GM12864 (cell line): ENCODE measurements at regions not wholly inside any gene's neighbourhood (a gene's known extent, or its start where the extent isn't known, plus 50 kb on each side); places are given as distances from the start of the nearest gene placed in this dataset.

ENCODE experiments used
- DNase-seq: peaks from one replicate; pipeline ENCODE4 v3.0.0-alpha.2; 2011; ENCODE audit warnings: low read depth
- H3K4me3 ChIP-seq: 2 replicates; pipeline ENCODE4 v1.5.1; 2011; ENCODE audit warnings: mild to moderate bottlenecking, low read depth, low read length, control low read depth
- CTCF ChIP-seq: IDR thresholded peaks from 2 replicates; pipeline ENCODE4 v1.5.1; 2011; ENCODE audit warnings: low read depth, mild to moderate bottlenecking, moderate library complexity, low read length, control low read depth, inconsistent platforms; ENCODE audit errors: missing control alignments

GRCh38 chr4:154005171-154005520, 216.3 kb upstream of the SFRP2 start:
- no peak for TF ChIP-seq CTCF
- no peak overlapping the region for H3K4me3 ChIP-seq
- DNase-seq, result no peak

GRCh38 chr4:154004507-154005170, 215.8 kb upstream of the SFRP2 start:
- no peak overlapping the region for H3K4me3 ChIP-seq
- TF ChIP-seq CTCF, result no peak
- no peak for DNase-seq

GRCh38 chr4:154004016-154004415, 215.1 kb upstream of the SFRP2 start:
- no peak for DNase-seq
- no peak for TF ChIP-seq CTCF

GRCh38 chr4:154003378-154003777, 214.5 kb upstream of the SFRP2 start:
- H3K4me3 ChIP-seq, result no peak overlapping the region
- DNase-seq, result no peak
- TF ChIP-seq CTCF, result no peak

More at GRCh38 chr4:154004016-154004415, 215.1 kb upstream of the SFRP2 start:
- H3K4me3 ChIP-seq, result no peak overlapping the region

- TF ChIP-seq CTCF, result no peak
- DNase-seq, result no peak
- H3K4me3 ChIP-seq, result no peak overlapping the region
These were observed 212.3 kb upstream of the SFRP2 start for GRCh38 chr4:154001193-154001592.

GRCh38 chr4:153997516-153997915, 208.6 kb upstream of the SFRP2 start:
- no peak overlapping the region for H3K4me3 ChIP-seq
- DNase-seq, result no peak
- TF ChIP-seq CTCF, result no peak

- DNase-seq, result no peak
- no peak overlapping the region for H3K4me3 ChIP-seq
- TF ChIP-seq CTCF, result no peak
These were observed 200.6 kb upstream of the SFRP2 start for GRCh38 chr4:153989505-153989904.
